ENCODE measurements at regions not wholly inside any gene's neighbourhood (a gene's known extent, or its start where the extent isn't known, plus 50 kb on each side); places are given as distances from the start of the nearest gene placed in this dataset.

DNA sequence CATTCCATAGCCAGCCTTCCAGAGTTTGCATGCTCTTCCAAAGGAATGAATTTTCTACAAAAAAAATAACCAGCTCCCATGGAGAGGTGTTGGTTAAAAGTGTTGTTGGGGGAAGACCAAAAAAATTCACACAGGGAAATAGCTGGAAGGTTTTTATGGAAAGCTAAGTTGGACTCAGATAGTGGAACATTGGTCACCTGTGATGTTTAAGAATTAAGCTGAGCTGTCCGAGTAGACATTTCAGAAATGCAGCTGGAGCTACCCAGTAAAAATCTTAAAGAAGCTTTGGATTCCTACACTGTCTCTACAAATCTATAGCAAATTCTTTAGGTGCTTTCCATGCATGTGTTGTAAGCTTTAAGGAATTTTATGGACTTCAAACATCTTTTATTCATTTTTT is 155.5 kb downstream of the THBS2 start:
- peak in 1 of 2 donors; percentile 23 for DNase-seq
- 67 to 91% (median 82%) methylated on average over 1 of the region's 1 CpG for WGBS, 5 donors
- no peak for TF ChIP-seq EP300 (IDR thresholded peaks at IDR 0.05)
- no peak for TF ChIP-seq POLR2A (IDR thresholded peaks at IDR 0.05)

GRCh38 chr6:169097381-169097959 is 156.2 kb downstream of the THBS2 start:
- no peak overlapping the region for H3K27ac ChIP-seq
- H3K9me3 ChIP-seq: no peaks in the 10 kb centered on the region
- no peak overlapping the region for H3K4me3 ChIP-seq
- no peak for DNase-seq
- no peak for TF ChIP-seq CTCF (IDR thresholded peaks at IDR 0.05)
- no peak for TF ChIP-seq POLR2A (IDR thresholded peaks at IDR 0.05)
- no peaks in the 10 kb centered on the region for H3K4me1 ChIP-seq
- H3K27me3 ChIP-seq: no peaks in the 10 kb centered on the region
- WGBS, 5 donors: 69 to 82% (median 79%) methylated on average over 11 of the region's 11 CpGs
- intact Hi-C loops (cut with DNase I; ENCODE audit: low total_unique reads): no loop called here
- no peaks in the 10 kb centered on the region for H3K36me3 ChIP-seq

More for the DNA sequence above, 155.5 kb downstream of the THBS2 start:
- Histone ChIP-seq H3K27me3 (no peaks in the 10 kb centered on the region), H3K9me3 (no peaks in the 10 kb centered on the region), H3K4me1 (no peaks in the 10 kb centered on the region), H3K4me3 (no peak overlapping the region), H3K36me3 (no peaks in the 10 kb centered on the region), H3K27ac (no peak overlapping the region)
- intact Hi-C loops (cut with DNase I; ENCODE audit: low total_unique reads): no loop called here

GRCh38 chr6:169096388-169096787 is 157.3 kb downstream of the THBS2 start:
- Histone ChIP-seq H3K4me1 (no peaks in the 10 kb centered on the region), H3K4me3 (no peak overlapping the region), H3K27ac (no peak overlapping the region), H3K36me3 (no peaks in the 10 kb centered on the region), H3K27me3 (no peaks in the 10 kb centered on the region), H3K9me3 (peaks cover 0 to 5% (median 0%) of the 10 kb centered on the region in 4 donors)
- WGBS, 5 donors: 71 to 85% (median 74%) methylated on average over 5 of the region's 5 CpGs
- intact Hi-C loops (cut with DNase I; ENCODE audit: low total_unique reads): no loop called here
- TF ChIP-seq EP300 (IDR thresholded peaks at IDR 0.05): no peak
- TF ChIP-seq CTCF (IDR thresholded peaks at IDR 0.05): no peak
- no peak for TF ChIP-seq POLR2A (IDR thresholded peaks at IDR 0.05)
- TF ChIP-seq POLR2AphosphoS5 (IDR thresholded peaks at IDR 0.05): no peak
- no peak for DNase-seq

DNA sequence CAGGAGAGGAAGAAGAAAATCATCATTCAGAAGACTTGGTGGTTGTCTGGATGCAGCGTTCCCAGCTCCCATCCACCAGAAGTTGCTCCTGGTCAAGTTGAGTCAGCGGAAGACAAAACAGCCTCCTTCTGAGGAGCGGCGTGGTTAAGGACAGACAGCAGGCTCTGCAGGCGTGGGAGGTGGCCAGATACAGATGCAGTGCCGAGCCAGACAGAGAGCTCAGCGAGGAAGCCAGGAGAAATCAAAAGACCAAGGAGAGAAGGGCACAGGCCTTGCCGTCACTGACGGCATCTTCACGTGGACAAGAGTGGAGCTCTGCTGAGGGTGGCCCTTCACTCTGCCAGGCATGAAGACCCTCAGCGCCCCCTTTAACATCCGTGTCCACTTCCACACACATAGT is 158.5 kb downstream of the THBS2 start:
- no peaks in the 10 kb centered on the region for H3K27me3 ChIP-seq
- DNase-seq: no peak
- no peak for TF ChIP-seq POLR2AphosphoS5 (IDR thresholded peaks at IDR 0.05)
- no peak for TF ChIP-seq EP300 (IDR thresholded peaks at IDR 0.05)
- no peak for TF ChIP-seq POLR2A (IDR thresholded peaks at IDR 0.05)
- no peak for TF ChIP-seq CTCF (IDR thresholded peaks at IDR 0.05)
- H3K27ac ChIP-seq: no peak overlapping the region
- no peak overlapping the region for H3K4me3 ChIP-seq
- peaks cover 7 to 17% (median 11%) of the 10 kb centered on the region in 4 donors for H3K9me3 ChIP-seq
- no peaks in the 10 kb centered on the region for H3K36me3 ChIP-seq
- 83 to 93% (median 86%) methylated on average over 11 to 12 of the region's 12 CpGs for WGBS, 5 donors
- intact Hi-C loops (cut with DNase I; ENCODE audit: low total_unique reads): no loop called here
- H3K4me1 ChIP-seq: no peaks in the 10 kb centered on the region

DNA sequence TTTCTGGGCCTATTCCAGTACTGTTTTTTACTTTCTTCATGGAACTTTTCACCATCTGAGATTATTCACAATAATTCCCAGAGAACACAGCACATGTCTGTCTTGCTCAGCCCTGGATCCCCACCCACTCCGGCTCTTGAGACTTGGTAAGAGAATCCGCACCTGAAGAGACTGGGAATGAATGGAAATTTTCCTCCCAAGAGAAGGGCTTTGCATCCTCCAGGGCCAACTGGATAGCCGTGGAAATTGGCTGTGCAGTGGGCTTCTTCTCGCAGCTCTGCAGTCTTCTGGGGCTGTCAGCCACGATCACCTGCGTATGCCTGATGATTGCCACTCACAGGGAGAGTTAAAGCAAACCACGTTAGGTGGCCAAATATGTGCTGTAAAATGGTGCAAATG is 159.1 kb downstream of the THBS2 start:
- WGBS, 5 donors: 84 to 93% (median 90%) methylated on average over 7 of the region's 7 CpGs
- peaks cover 7 to 21% (median 14%) of the 10 kb centered on the region in 4 donors for H3K9me3 ChIP-seq
- intact Hi-C loops (cut with DNase I; ENCODE audit: low total_unique reads): no loop called here
- H3K27ac ChIP-seq: no peak overlapping the region
- H3K4me3 ChIP-seq: no peak overlapping the region
- H3K4me1 ChIP-seq: no peaks in the 10 kb centered on the region
- no peaks in the 10 kb centered on the region for H3K36me3 ChIP-seq
- TF ChIP-seq EP300 (IDR thresholded peaks at IDR 0.05) (no peak), CTCF (IDR thresholded peaks at IDR 0.05) (no peak), POLR2AphosphoS5 (IDR thresholded peaks at IDR 0.05) (no peak), POLR2A (IDR thresholded peaks at IDR 0.05) (no peak)
- H3K27me3 ChIP-seq: no peaks in the 10 kb centered on the region
- DNase-seq: no peak

Data from stomach (tissue), 8 donors.